Body of pancreas (tissue), 4 donors: ENCODE measurements at regions not wholly inside any gene's neighbourhood (a gene's known extent, or its start where the extent isn't known, plus 50 kb on each side); places are given as distances from the start of the nearest gene placed in this dataset.

Source experiments
- ATAC-seq: fragments of 150-250 bp; one replicate; pipeline ENCODE4 v1.9.1; 2016
- DNase-seq, 4 donors: peaks; one replicate each; pipeline ENCODE4 v3.0.0-alpha.2; 2019
- H3K27ac ChIP-seq, 4 donors: fragments of 200-600 bp; sonication (generic); 1 replicate in 3 of 4; 2 replicates in 1 of 4; pipeline versions ENCODE4 v1.5.1 to v1.6.1; 2016 to 2019; ENCODE audit warnings: mild to moderate bottlenecking in 1 of 4, mixed read lengths in 1 of 4, moderate library complexity in 1 of 4
- H3K27me3 ChIP-seq, 2 donors: fragments of 200-600 bp; sonication (generic); one replicate each; pipeline ENCODE4 v1.6.0; 2016; ENCODE audit warnings: mild to moderate bottlenecking in 1 of 2
- H3K36me3 ChIP-seq, 2 donors: fragments of 200-600 bp; sonication (generic); replicated peaks in 1 of 2; 2 replicates each; pipeline ENCODE4 v1.5.1; 2016; ENCODE audit warnings: low read depth in 2 of 2; ENCODE audit not compliant: insufficient read depth in 1 of 2
- H3K4me1 ChIP-seq: fragments of 200-600 bp; sonication (generic); one replicate; pipeline ENCODE4 v1.6.0; 2016
- H3K4me3 ChIP-seq, 2 donors: fragments of 200-600 bp; sonication (generic); 1 replicate in 1 of 2; 2 replicates in 1 of 2; pipeline ENCODE4 v1.5.1; 2016 to 2019
- H3K9me3 ChIP-seq, 3 donors: fragments of 200-600 bp; sonication (generic); 1 replicate in 2 of 3; 2 replicates in 1 of 3; pipeline ENCODE4 v1.5.1; 2016
- CTCF ChIP-seq, 7 experiments: fragments of 450-650 bp in 4 of 7; fragments of 200-600 bp in 3 of 7; sonication (generic) in 3 of 7; IDR thresholded peaks; one replicate each; pipeline ENCODE4 v1.5.1; 2016 to 2019; ENCODE audit warnings: antibody characterized with exemption in 7 of 7
- POLR2A ChIP-seq, 3 donors: fragments of 450-650 bp; IDR thresholded peaks; one replicate each; pipeline ENCODE4 v1.6.1; 2016; ENCODE audit warnings: antibody characterized with exemption in 3 of 3, mild to moderate bottlenecking in 2 of 3
- WGBS, 2 donors: methylation state at CpG; one replicate each; pipeline ENCODE4 v1.1.5; 2017; 5-methylcytosine and 5-hydroxymethylcytosine counted together
- intact Hi-C: fragments of 100-400 bp; cut with DNase I; formaldehyde crosslinking; loops from one replicate; pipeline ENCODE4 v1.15.1; 2023

GRCh38 chr2:146455325-146455724, 1389.5 kb upstream of the ACVR2A start:
- no peaks in the 10 kb centered on the region for H3K27me3 ChIP-seq
- H3K27ac ChIP-seq = no peak overlapping the region
- no peak overlapping the region for H3K4me3 ChIP-seq
- no peak for ATAC-seq
- TF ChIP-seq CTCF (IDR thresholded peaks at IDR 0.05) (no peak), POLR2A (IDR thresholded peaks at IDR 0.05) (no peak)
- no peaks in the 10 kb centered on the region for H3K4me1 ChIP-seq
- peaks cover 0 to 9% (median 0%) of the 10 kb centered on the region in 3 donors for H3K9me3 ChIP-seq
- no peaks in the 10 kb centered on the region for H3K36me3 ChIP-seq
- intact Hi-C loops = no loop called here
- 95 to 96% methylated on average over 1 of the region's 1 CpG for WGBS, 2 donors
- no peak for DNase-seq

GRCh38 chr2:146451972-146452371, 1392.9 kb upstream of the ACVR2A start:
- H3K27me3 ChIP-seq = no peaks in the 10 kb centered on the region
- intact Hi-C loops = no loop called here
- TF ChIP-seq POLR2A (IDR thresholded peaks at IDR 0.05) (no peak), CTCF (IDR thresholded peaks at IDR 0.05) (no peak)
- no peak overlapping the region for H3K27ac ChIP-seq
- no peaks in the 10 kb centered on the region for H3K9me3 ChIP-seq
- no peak for DNase-seq
- no peak for ATAC-seq
- H3K36me3 ChIP-seq = no peaks in the 10 kb centered on the region
- H3K4me1 ChIP-seq = no peaks in the 10 kb centered on the region
- WGBS, 2 donors = 70 to 72% methylated on average over 1 of the region's 1 CpG
- no peak overlapping the region for H3K4me3 ChIP-seq

- Histone ChIP-seq H3K9me3 (no peaks in the 10 kb centered on the region), H3K27me3 (no peaks in the 10 kb centered on the region), H3K36me3 (no peaks in the 10 kb centered on the region), H3K4me1 (no peaks in the 10 kb centered on the region), H3K4me3 (no peak overlapping the region), H3K27ac (no peak overlapping the region)
- no peak for DNase-seq
- intact Hi-C loops = no loop called here
- WGBS, 2 donors = 57 to 61% methylated on average over 2 of the region's 2 CpGs
- TF ChIP-seq POLR2A (IDR thresholded peaks at IDR 0.05) (no peak), CTCF (IDR thresholded peaks at IDR 0.05) (no peak)
- no peak for ATAC-seq
Observed at GRCh38 chr2:146450131-146450530, 1394.7 kb upstream of the ACVR2A start.

- ATAC-seq = no peak
- Histone ChIP-seq H3K9me3 (no peaks in the 10 kb centered on the region), H3K36me3 (no peaks in the 10 kb centered on the region), H3K4me1 (no peaks in the 10 kb centered on the region), H3K27me3 (no peaks in the 10 kb centered on the region), H3K27ac (no peak overlapping the region), H3K4me3 (no peak overlapping the region)
- TF ChIP-seq CTCF (IDR thresholded peaks at IDR 0.05) (no peak), POLR2A (IDR thresholded peaks at IDR 0.05) (no peak)
- no peak for DNase-seq
- intact Hi-C loops = no loop called here
Observed at GRCh38 chr2:146444987-146445386, 1399.8 kb upstream of the ACVR2A start.

- Histone ChIP-seq H3K27ac (no peak overlapping the region), H3K27me3 (no peaks in the 10 kb centered on the region), H3K36me3 (no peaks in the 10 kb centered on the region), H3K4me3 (no peak overlapping the region), H3K9me3 (no peaks in the 10 kb centered on the region), H3K4me1 (no peaks in the 10 kb centered on the region)
- no peak for ATAC-seq
- TF ChIP-seq POLR2A (IDR thresholded peaks at IDR 0.05) = no peak
- TF ChIP-seq CTCF (IDR thresholded peaks at IDR 0.05) = no peak
- no peak for DNase-seq
- intact Hi-C loops = no loop called here
Observed at GRCh38 chr2:146444085-146444484, 1400.7 kb upstream of the ACVR2A start.
